Astrocyte (in vitro differentiated cells and primary cell): ENCODE measurements at regions not wholly inside any gene's neighbourhood (a gene's known extent, or its start where the extent isn't known, plus 50 kb on each side); places are given as distances from the start of the nearest gene placed in this dataset.

Experiments used
- DNase-seq: peaks from one replicate; pipeline ENCODE4 v3.0.0-alpha.2; 2010; ENCODE audit warnings: low read depth
- FAIRE-seq: peaks from 2 replicates; lab custom pipeline; 2011; peaks lifted over from hg19 to GRCh38; lab: Jason Lieb, UNC
- H2AFZ ChIP-seq: 2 replicates; pipeline ENCODE4 v1.6.0; 2012; ENCODE audit warnings: low read depth, low read length, inconsistent platforms
- H3K27ac ChIP-seq: 2 replicates; pipeline ENCODE4 v1.5.1; 2011; ENCODE audit warnings: low read depth, low read length, inconsistent platforms
- H3K27me3 ChIP-seq: 2 replicates; pipeline ENCODE4 v1.6.0; 2011; ENCODE audit warnings: low read length, inconsistent platforms; ENCODE audit not compliant: insufficient read depth
- H3K36me3 ChIP-seq: 2 replicates; pipeline ENCODE4 v1.5.1; 2011; ENCODE audit warnings: low read length, inconsistent platforms; ENCODE audit not compliant: insufficient read depth
- H3K4me1 ChIP-seq: 2 replicates; pipeline ENCODE4 v1.5.1; 2011; ENCODE audit warnings: low read length, inconsistent platforms; ENCODE audit not compliant: insufficient read depth
- H3K4me2 ChIP-seq: 2 replicates; pipeline ENCODE4 v1.6.0; 2012; ENCODE audit warnings: low read length, inconsistent platforms
- H3K4me3 ChIP-seq: 2 replicates; pipeline ENCODE4 v1.5.1; 2011; ENCODE audit warnings: low read depth, mild to moderate bottlenecking, low read length, inconsistent platforms; ENCODE audit not compliant: insufficient read depth
- H3K79me2 ChIP-seq: 2 replicates; pipeline ENCODE4 v1.6.0; 2012; ENCODE audit warnings: mild to moderate bottlenecking, low read length, inconsistent platforms; ENCODE audit not compliant: insufficient read depth
- H3K9ac ChIP-seq: 2 replicates; pipeline ENCODE4 v1.6.0; 2012; ENCODE audit warnings: mild to moderate bottlenecking, low read length, inconsistent platforms
- H3K9me3 ChIP-seq: 2 replicates; pipeline ENCODE4 v1.5.1; 2012; ENCODE audit warnings: low read depth, mild to moderate bottlenecking, low read length, inconsistent platforms; ENCODE audit not compliant: insufficient read depth
- H4K20me1 ChIP-seq: 2 replicates; pipeline ENCODE4 v1.6.0; 2012; ENCODE audit warnings: low read length, inconsistent platforms; ENCODE audit not compliant: insufficient read depth
- H3K27ac Mint-ChIP-seq: one replicate; pipeline ENCODE4 v1.8.0; 2021; ENCODE audit warnings: mild to moderate bottlenecking, mixed read lengths; ENCODE audit not compliant: unreplicated experiment
- H3K27me3 Mint-ChIP-seq: one replicate; pipeline ENCODE4 v1.8.0; 2021; ENCODE audit warnings: low read depth, mixed read lengths; ENCODE audit not compliant: unreplicated experiment
- H3K36me3 Mint-ChIP-seq: one replicate; pipeline ENCODE4 v1.8.0; 2021; ENCODE audit warnings: low read depth, mixed read lengths; ENCODE audit not compliant: unreplicated experiment
- H3K4me1 Mint-ChIP-seq: one replicate; pipeline ENCODE4 v1.8.0; 2021; ENCODE audit warnings: low read depth, mixed read lengths; ENCODE audit not compliant: unreplicated experiment
- H3K4me3 Mint-ChIP-seq: one replicate; pipeline ENCODE4 v1.8.0; 2021; ENCODE audit warnings: mild to moderate bottlenecking, moderate library complexity, mixed read lengths; ENCODE audit not compliant: unreplicated experiment
- H3K9me3 Mint-ChIP-seq: one replicate; pipeline ENCODE4 v1.8.0; 2021; ENCODE audit warnings: mild to moderate bottlenecking, mixed read lengths; ENCODE audit not compliant: unreplicated experiment
- EZH2 ChIP-seq: IDR thresholded peaks from 2 replicates; pipeline ENCODE4 v1.6.1; 2012; ENCODE audit warnings: mild to moderate bottlenecking, low read length, inconsistent platforms; ENCODE audit not compliant: insufficient read depth
- TF ChIP-seq, protein P1 (sequence below): IDR thresholded peaks from 2 replicates; pipeline ENCODE4 v1.5.1; 2011; ENCODE audit warnings: low read depth, mild to moderate bottlenecking, inconsistent platforms, low read length, moderate library complexity; ENCODE audit not compliant: insufficient read depth

DNA sequence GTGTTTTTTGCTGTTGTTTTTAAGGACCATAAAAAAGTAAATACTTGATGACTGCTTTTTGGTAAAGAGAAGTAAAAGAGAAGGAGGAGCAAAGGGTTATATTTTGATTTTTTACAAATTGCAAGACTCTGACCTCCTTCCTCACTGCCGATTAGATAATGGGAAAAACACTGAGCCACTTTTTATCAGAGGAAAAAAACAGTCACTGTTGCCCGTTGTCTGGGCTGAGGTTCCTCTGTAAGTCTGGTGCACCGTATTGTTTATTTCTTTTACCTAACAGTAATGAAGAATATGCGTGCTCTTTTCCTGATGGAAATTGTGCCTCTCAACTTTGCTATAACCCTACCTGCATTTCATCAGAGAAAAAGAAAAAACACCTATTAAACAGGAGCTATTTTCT is 178.7 kb upstream of the EMCN start:
- no peaks in the 10 kb centered on the region for H3K9me3 Mint-ChIP-seq
- no peak for FAIRE-seq
- H3K4me3 ChIP-seq, result no peak overlapping the region
- H3K27me3 ChIP-seq, result no peaks in the 10 kb centered on the region
- no peaks in the 10 kb centered on the region for H3K27me3 Mint-ChIP-seq
- peaks cover 2% of the 10 kb centered on the region for H3K4me1 Mint-ChIP-seq
- H3K4me1 ChIP-seq, result peaks cover 5% of the 10 kb centered on the region
- DNase-seq, result no peak
- TF ChIP-seq, protein P1, sequence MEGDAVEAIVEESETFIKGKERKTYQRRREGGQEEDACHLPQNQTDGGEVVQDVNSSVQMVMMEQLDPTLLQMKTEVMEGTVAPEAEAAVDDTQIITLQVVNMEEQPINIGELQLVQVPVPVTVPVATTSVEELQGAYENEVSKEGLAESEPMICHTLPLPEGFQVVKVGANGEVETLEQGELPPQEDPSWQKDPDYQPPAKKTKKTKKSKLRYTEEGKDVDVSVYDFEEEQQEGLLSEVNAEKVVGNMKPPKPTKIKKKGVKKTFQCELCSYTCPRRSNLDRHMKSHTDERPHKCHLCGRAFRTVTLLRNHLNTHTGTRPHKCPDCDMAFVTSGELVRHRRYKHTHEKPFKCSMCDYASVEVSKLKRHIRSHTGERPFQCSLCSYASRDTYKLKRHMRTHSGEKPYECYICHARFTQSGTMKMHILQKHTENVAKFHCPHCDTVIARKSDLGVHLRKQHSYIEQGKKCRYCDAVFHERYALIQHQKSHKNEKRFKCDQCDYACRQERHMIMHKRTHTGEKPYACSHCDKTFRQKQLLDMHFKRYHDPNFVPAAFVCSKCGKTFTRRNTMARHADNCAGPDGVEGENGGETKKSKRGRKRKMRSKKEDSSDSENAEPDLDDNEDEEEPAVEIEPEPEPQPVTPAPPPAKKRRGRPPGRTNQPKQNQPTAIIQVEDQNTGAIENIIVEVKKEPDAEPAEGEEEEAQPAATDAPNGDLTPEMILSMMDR, result no peak
- TF ChIP-seq EZH2, result no peak
- no peaks in the 10 kb centered on the region for H4K20me1 ChIP-seq
- no peaks in the 10 kb centered on the region for H3K9me3 ChIP-seq
- H3K36me3 ChIP-seq, result no peaks in the 10 kb centered on the region
- no peak overlapping the region for H2AFZ ChIP-seq
- no peak overlapping the region for H3K27ac Mint-ChIP-seq
- H3K79me2 ChIP-seq, result no peaks in the 10 kb centered on the region
- H3K9ac ChIP-seq, result no peak overlapping the region
- no peak overlapping the region for H3K27ac ChIP-seq
- no peaks in the 10 kb centered on the region for H3K36me3 Mint-ChIP-seq
- peak overlapping the region; percentile 21 for H3K4me2 ChIP-seq
- no peak overlapping the region for H3K4me3 Mint-ChIP-seq

GRCh38 chr4:100695871-100696270 is 178.0 kb upstream of the EMCN start:
- Mint-ChIP-seq H3K27ac (no peak overlapping the region), H3K4me3 (no peak overlapping the region), H3K4me1 (peaks cover 2% of the 10 kb centered on the region), H3K9me3 (no peaks in the 10 kb centered on the region), H3K36me3 (no peaks in the 10 kb centered on the region), H3K27me3 (no peaks in the 10 kb centered on the region)
- no peak overlapping the region for H2AFZ ChIP-seq
- no peaks in the 10 kb centered on the region for H3K36me3 ChIP-seq
- no peak for FAIRE-seq
- H3K4me1 ChIP-seq, result peaks cover 5% of the 10 kb centered on the region
- no peak overlapping the region for H3K27ac ChIP-seq
- no peaks in the 10 kb centered on the region for H3K9me3 ChIP-seq
- no peak overlapping the region for H3K4me3 ChIP-seq
- no peaks in the 10 kb centered on the region for H4K20me1 ChIP-seq
- DNase-seq, result no peak
- H3K9ac ChIP-seq, result no peak overlapping the region
- H3K79me2 ChIP-seq, result no peaks in the 10 kb centered on the region
- H3K4me2 ChIP-seq, result no peak overlapping the region
- no peak for TF ChIP-seq EZH2
- no peaks in the 10 kb centered on the region for H3K27me3 ChIP-seq

- Histone ChIP-seq H2AFZ (no peak overlapping the region), H3K4me3 (no peak overlapping the region), H3K27ac (no peak overlapping the region), H3K36me3 (no peaks in the 10 kb centered on the region), H4K20me1 (no peaks in the 10 kb centered on the region), H3K9me3 (no peaks in the 10 kb centered on the region), H3K4me2 (peak overlapping the region; percentile 3), H3K79me2 (no peaks in the 10 kb centered on the region), H3K27me3 (no peaks in the 10 kb centered on the region), H3K9ac (no peak overlapping the region), H3K4me1 (peaks cover 5% of the 10 kb centered on the region)
- no peak overlapping the region for H3K27ac Mint-ChIP-seq
- H3K27me3 Mint-ChIP-seq, result no peaks in the 10 kb centered on the region
- H3K4me1 Mint-ChIP-seq, result peaks cover 2% of the 10 kb centered on the region
- no peaks in the 10 kb centered on the region for H3K9me3 Mint-ChIP-seq
- FAIRE-seq (no peak), DNase-seq (no peak)
- TF ChIP-seq, protein P1, result no peak
- no peak for TF ChIP-seq EZH2
- no peaks in the 10 kb centered on the region for H3K36me3 Mint-ChIP-seq
- H3K4me3 Mint-ChIP-seq, result no peak overlapping the region
Observed at GRCh38 chr4:100695039-100695654, 177.3 kb upstream of the EMCN start.
